Heart left ventricle (tissue), 16 donors: ENCODE measurements at regions not wholly inside any gene's neighbourhood (a gene's known extent, or its start where the extent isn't known, plus 50 kb on each side); places are given as distances from the start of the nearest gene placed in this dataset.

ENCODE experiments used
- ATAC-seq, 4 donors: fragments of 200-7000 bp; cut with Tn5 transposase; one replicate each; pipeline ENCODE4 v1.9.1; 2020 to 2022; ENCODE audit warnings: moderate library complexity in 4 of 4, mild to moderate bottlenecking in 3 of 4, moderate number of reproducible peaks in 1 of 4
- DNase-seq, 5 donors: peaks; one replicate each; pipeline ENCODE4 v3.0.0-alpha.2; 2020
- H3K27ac ChIP-seq, 12 donors: fragments of 200-600 bp; sonication (generic) in 4 of 12; one replicate each; pipeline versions ENCODE4 v1.5.0 to v1.8.0; 2016 to 2022; ENCODE audit warnings: mild to moderate bottlenecking in 2 of 12
- H3K27me3 ChIP-seq, 9 donors: fragments of 200-600 bp; sonication (generic) in 2 of 9; one replicate each; pipeline versions ENCODE4 v1.5.1 to v1.8.0; 2016 to 2022; ENCODE audit warnings: mild to moderate bottlenecking in 3 of 9
- H3K36me3 ChIP-seq, 9 donors: fragments of 200-600 bp; sonication (generic) in 2 of 9; one replicate each; pipeline versions ENCODE4 v1.5.0 to v1.8.0; 2018 to 2022; ENCODE audit warnings: mild to moderate bottlenecking in 2 of 9
- H3K4me1 ChIP-seq, 12 donors: fragments of 200-600 bp; sonication (generic) in 4 of 12; one replicate each; pipeline versions ENCODE4 v1.5.0 to v1.8.0; 2016 to 2022; ENCODE audit warnings: mild to moderate bottlenecking in 3 of 12
- H3K4me3 ChIP-seq, 12 donors: fragments of 200-600 bp; sonication (generic) in 4 of 12; one replicate each; pipeline versions ENCODE4 v1.5.0 to v1.8.0; 2017 to 2022; ENCODE audit warnings: mild to moderate bottlenecking in 9 of 12, moderate library complexity in 4 of 12
- H3K9me3 ChIP-seq, 12 donors: fragments of 200-600 bp; sonication (generic) in 4 of 12; one replicate each; pipeline versions ENCODE4 v1.5.0 to v1.8.0; 2016 to 2022; ENCODE audit warnings: mild to moderate bottlenecking in 1 of 12
- CTCF ChIP-seq, 12 donors: fragments of 200-600 bp; sonication (generic) in 4 of 12; IDR thresholded peaks; one replicate each; pipeline versions ENCODE4 v1.5.0 to v1.8.0; 2018 to 2022; ENCODE audit warnings: antibody characterized with exemption in 12 of 12, mild to moderate bottlenecking in 5 of 12
- POLR2A ChIP-seq, 2 donors: fragments of 450-650 bp; IDR thresholded peaks; one replicate each; pipeline ENCODE4 v1.6.1; 2017; ENCODE audit warnings: antibody characterized with exemption in 2 of 2, mild to moderate bottlenecking in 2 of 2, moderate library complexity in 2 of 2
- WGBS, 4 donors: extraction: QIAGEN DNeasy Blood & Tissue Kit in 2 of 4; methylation state at CpG; one replicate each; pipeline versions ENCODE4 v1.1.5 to v1.1.7; 2013 to 2018; 5-methylcytosine and 5-hydroxymethylcytosine counted together
- intact Hi-C, 10 donors: fragments of 100-400 bp; cut with DNase I; formaldehyde crosslinking; loops; one replicate each; pipeline versions ENCODE4 v1.11.1 to v1.14.2; 2022
- donor health status: ischemic (EF 13 %, LVEDD 7.1; RV severe dilation, severe dysfunction).
- donor health status: healthy with polysubstance abuse.
- donor health status: DM: no; HTN: yes; CAD: no.
- donor health status: DM: no; HTN: no; CAD: no.
- donor health status: ischemic (EF 25% LVEDD 6.9; RV normal size, moderate dysfunction).
- donor health status: ischemic (EF 25% LVEDD 5.7; RV mildly dilated, moderate dysfunction).
- donor health status: healthy.
- donor health status: DM: yes; HTN: yes; CAD: no.
- donor health status: ischemic (EF 35%, LVEDD 5.7; RV mildly dilated, moderate dysfunction).
- donor health status: nonischemic (EF 11% LVEDD 7.7; RV severe dilation, severe dysfunction).
- donor health status: DM: yes; HTN: yes; CAD: no.
- donor health status: PGD.
- donor health status: ischemic (EF 29% LVEDD 5.4; RV normal size, mild dysfunction).
- donor health status: nonischemic (EF 23%, LVEDD 6.1; RV moderate dilation, normal function).

- intact Hi-C loops = no loop called here
- no peak for TF ChIP-seq CTCF (IDR thresholded peaks at IDR 0.05)
- no peak for TF ChIP-seq POLR2A (IDR thresholded peaks at IDR 0.05)
These were observed 438.1 kb downstream of the MAT2B start for GRCh38 chr5:163943546-163943945.

GRCh38 chr5:163944738-163945137 lies 439.3 kb downstream of the MAT2B start:
- Histone ChIP-seq H3K4me3 (no peak overlapping the region), H3K36me3 (no peaks in the 10 kb centered on the region), H3K27ac (no peak overlapping the region), H3K9me3 (peaks cover 0 to 7% (median 0%) of the 10 kb centered on the region in 12 donors), H3K4me1 (peaks cover 0 to 5% (median 0%) of the 10 kb centered on the region in 12 donors), H3K27me3 (no peaks in the 10 kb centered on the region)
- intact Hi-C loops = no loop called here
- no peak for ATAC-seq
- no peak for DNase-seq
- TF ChIP-seq POLR2A (IDR thresholded peaks at IDR 0.05) (no peak), CTCF (IDR thresholded peaks at IDR 0.05) (no peak)

More at GRCh38 chr5:163943546-163943945, 438.1 kb downstream of the MAT2B start:
- H3K27ac ChIP-seq = no peak overlapping the region
- H3K27me3 ChIP-seq = no peaks in the 10 kb centered on the region
- ATAC-seq = no peak
- 77 to 90% (median 86%) methylated on average over 1 of the region's 1 CpG for WGBS, 4 donors
- peaks cover 0 to 7% (median 0%) of the 10 kb centered on the region in 12 donors for H3K9me3 ChIP-seq
- peaks cover 0 to 5% (median 0%) of the 10 kb centered on the region in 12 donors for H3K4me1 ChIP-seq
- H3K36me3 ChIP-seq = no peaks in the 10 kb centered on the region
- no peak overlapping the region for H3K4me3 ChIP-seq
- no peak for DNase-seq

- no peaks in the 10 kb centered on the region for H3K9me3 ChIP-seq
- no peak for ATAC-seq
- intact Hi-C loops = no loop called here
- no peaks in the 10 kb centered on the region for H3K27me3 ChIP-seq
- TF ChIP-seq POLR2A (IDR thresholded peaks at IDR 0.05) = no peak
- no peak for TF ChIP-seq CTCF (IDR thresholded peaks at IDR 0.05)
- 69 to 74% (median 73%) methylated on average over 12 of the region's 12 CpGs for WGBS, 4 donors
- no peak for DNase-seq
- no peaks in the 10 kb centered on the region for H3K36me3 ChIP-seq
- no peak overlapping the region for H3K27ac ChIP-seq
- peaks cover 0 to 5% (median 0%) of the 10 kb centered on the region in 12 donors for H3K4me1 ChIP-seq
- H3K4me3 ChIP-seq = no peak overlapping the region
These were observed 442.6 kb downstream of the MAT2B start for GRCh38 chr5:163947848-163948666.

GRCh38 chr5:163950248-163950647 lies 444.8 kb downstream of the MAT2B start:
- H3K27me3 ChIP-seq = no peaks in the 10 kb centered on the region
- H3K36me3 ChIP-seq = no peaks in the 10 kb centered on the region
- intact Hi-C loops = no loop called here
- no peak overlapping the region for H3K4me3 ChIP-seq
- no peak for DNase-seq
- no peak overlapping the region for H3K27ac ChIP-seq
- no peak for ATAC-seq
- peaks cover 0 to 5% (median 0%) of the 10 kb centered on the region in 12 donors for H3K4me1 ChIP-seq
- TF ChIP-seq POLR2A (IDR thresholded peaks at IDR 0.05) (no peak), CTCF (IDR thresholded peaks at IDR 0.05) (no peak)
- 61 to 95% (median 65%) methylated on average over 3 of the region's 3 CpGs for WGBS, 4 donors
- no peaks in the 10 kb centered on the region for H3K9me3 ChIP-seq
